ENCODE measurements at regions not wholly inside any gene's neighbourhood (a gene's known extent, or its start where the extent isn't known, plus 50 kb on each side); places are given as distances from the start of the nearest gene placed in this dataset.

- DNase-seq = no peak
Observed at GRCh38 chr14:62599616-62600385, 445.5 kb downstream of the KCNH5 start.

- DNase-seq = no peak
Observed at GRCh38 chr14:62602712-62603111, 442.5 kb downstream of the KCNH5 start.

- DNase-seq = no peak
Observed at GRCh38 chr14:62604524-62604923, 440.7 kb downstream of the KCNH5 start.

GRCh38 chr14:62614122-62614521 is 431.1 kb downstream of the KCNH5 start:
- no peak for DNase-seq

GRCh38 chr14:62616668-62617067 is 428.6 kb downstream of the KCNH5 start:
- no peak for DNase-seq

- no peak for DNase-seq
Observed at GRCh38 chr14:62626416-62626815, 418.8 kb downstream of the KCNH5 start.

GRCh38 chr14:62629176-62629725 is 416.0 kb downstream of the KCNH5 start:
- DNase-seq = no peak

- no peak for DNase-seq
Observed at GRCh38 chr14:62631176-62631575, 414.1 kb downstream of the KCNH5 start.

- no peak for DNase-seq
Observed at GRCh38 chr14:62632771-62633170, 412.5 kb downstream of the KCNH5 start.

GRCh38 chr14:62645649-62646048 is 399.6 kb downstream of the KCNH5 start:
- DNase-seq = no peak

Measured in T1000 (cell line).